GM12878 (cell line): ENCODE measurements at regions not wholly inside any gene's neighbourhood (a gene's known extent, or its start where the extent isn't known, plus 50 kb on each side); places are given as distances from the start of the nearest gene placed in this dataset.
"Not testable (repeated sequence)": the region's sequence is repeated elsewhere in the genome, so short reads cannot be mapped to it uniquely, and the experiment has no call there.

ENCODE experiments used
- ATAC-seq: fragments of 200-7000 bp; cut with Tn5 transposase; 3 replicates; pipeline ENCODE4 v1.9.1; 2020; ENCODE audit warnings: mild to moderate bottlenecking, moderate library complexity
- BruUV-seq: library from RNA; stranded (reverse); fragments of 400-500 nt; replicated peaks from 2 replicates; lab custom pipeline; 2021; lab: Mats Ljungman, UMichigan
- CTCF ChIA-PET: fragments of 300-600 bp; sonication (Branson Sonifier 250); formaldehyde crosslinking; extraction: SDS; loops from one replicate; lab custom pipeline; 2021; ENCODE audit warnings: inconsistent platforms; lab: Yijun Ruan, JAX
- POLR2A ChIA-PET: fragments of 350-600 bp; formaldehyde crosslinking; extraction: SDS; loops from one replicate; lab custom pipeline; 2021; ENCODE audit warnings: inconsistent platforms; lab: Charles Lee
- RAD21 ChIA-PET: fragments of 300-600 bp; sonication (Branson Sonifier 250); formaldehyde crosslinking; loops from one replicate; lab custom pipeline; 2023; ENCODE audit warnings: antibody characterized with exemption; ENCODE audit not compliant: unreplicated experiment; lab: Charles Lee
- SMC1A ChIA-PET: fragments of 300-600 bp; sonication (Branson Sonifier 250); formaldehyde crosslinking; loops from one replicate; lab custom pipeline; 2023; ENCODE audit not compliant: unreplicated experiment, uncharacterized antibody; lab: Charles Lee
- DNase-seq: peaks from one replicate; pipeline ENCODE4 v3.0.0-alpha.2; 2011; ENCODE audit warnings: low read depth, low spot score
- FAIRE-seq: peaks from 3 replicates; lab custom pipeline; 2011; peaks lifted over from hg19 to GRCh38; lab: Jason Lieb, UNC
- H2AFZ ChIP-seq: 2 replicates; pipeline ENCODE4 v1.6.0; 2011; ENCODE audit warnings: low read depth, low read length, control low read depth; ENCODE audit not compliant: control insufficient read depth
- H3K27ac ChIP-seq: 2 replicates; pipeline ENCODE4 v1.5.1; 2011; ENCODE audit warnings: control low read depth; ENCODE audit not compliant: control insufficient read depth, insufficient read depth
- H3K27me3 ChIP-seq, 2 experiments: replicated peaks in 1 of 2; 2 replicates each; pipeline versions ENCODE4 v1.6.0 to v1.6.1; 2011; ENCODE audit warnings: low read length in 1 of 2; ENCODE audit not compliant: control insufficient read depth in 2 of 2, insufficient read depth in 2 of 2
- H3K36me3 ChIP-seq, 2 experiments: 2 replicates each; pipeline ENCODE4 v1.5.1; 2011; ENCODE audit warnings: low read length in 1 of 2; ENCODE audit not compliant: control insufficient read depth in 2 of 2, insufficient read depth in 2 of 2
- H3K4me1 ChIP-seq: 2 replicates; pipeline ENCODE4 v1.6.1; 2011; ENCODE audit warnings: mild to moderate bottlenecking, low read length, moderate library complexity, mixed read lengths; ENCODE audit not compliant: control insufficient read depth, insufficient read depth
- H3K4me2 ChIP-seq: 2 replicates; pipeline ENCODE4 v1.6.0; 2011; ENCODE audit warnings: control low read depth; ENCODE audit not compliant: control insufficient read depth, insufficient read depth
- H3K4me3 ChIP-seq: fragments of 200-600 bp; sonication (generic); 2 replicates; pipeline ENCODE4 v1.5.1; 2016
- H3K79me2 ChIP-seq: 2 replicates; pipeline ENCODE4 v1.6.0; 2011; ENCODE audit warnings: low read length; ENCODE audit not compliant: control insufficient read depth, insufficient read depth
- H3K9ac ChIP-seq: 2 replicates; pipeline ENCODE4 v1.8.0; 2011; ENCODE audit warnings: low read length, control low read depth, mixed read lengths; ENCODE audit not compliant: control insufficient read depth, insufficient read depth
- H3K9me3 ChIP-seq: replicated peaks from 3 replicates; pipeline ENCODE4 v1.5.1; 2011; ENCODE audit warnings: mild to moderate bottlenecking, low read length; ENCODE audit not compliant: control insufficient read depth, insufficient read depth
- H4K20me1 ChIP-seq: 2 replicates; pipeline ENCODE4 v1.6.0; 2011; ENCODE audit not compliant: control insufficient read depth, insufficient read depth
- CUX1 ChIP-seq: IDR thresholded peaks from 2 replicates; pipeline ENCODE4 v1.6.1; 2012; ENCODE audit warnings: improper control_type of control experiment, low read depth, low read length; ENCODE audit not compliant: insufficient replicate concordance
- DPF2 ChIP-seq: fragments of 450-650 bp; IDR thresholded peaks from 2 replicates; pipeline ENCODE4 v1.6.1; 2017; ENCODE audit warnings: mild to moderate bottlenecking
- EED ChIP-seq: sonication (generic); IDR thresholded peaks from 2 replicates; pipeline ENCODE4 v1.6.1; 2016; ENCODE audit warnings: antibody characterized with exemption, low read depth
- ELK1 ChIP-seq: IDR thresholded peaks from 2 replicates; pipeline ENCODE4 v1.6.1; 2012; ENCODE audit warnings: low read depth, low read length, improper control_type of control experiment
- RB1 ChIP-seq: fragments of 450-650 bp; formaldehyde crosslinking; IDR thresholded peaks from 2 replicates; pipeline ENCODE4 v1.6.1; 2017; ENCODE audit warnings: mild to moderate bottlenecking, borderline replicate concordance
- RUNX3 ChIP-seq: IDR thresholded peaks from 2 replicates; pipeline ENCODE4 v1.6.1; 2012; ENCODE audit warnings: low read length, inconsistent platforms
- SUZ12 ChIP-seq: fragments of 200-600 bp; sonication (generic); IDR thresholded peaks from one replicate; pipeline ENCODE4 v1.6.1; 2018; ENCODE audit warnings: antibody characterized with exemption, mild to moderate bottlenecking; ENCODE audit not compliant: unreplicated experiment
- in situ Hi-C: fragments of 300-500 bp; cut with MboI; formaldehyde crosslinking; loops from 9 replicates; pipeline ENCODE4 v1.14.3; 2018; ENCODE audit warnings: mixed read lengths
- intact Hi-C: fragments of 100-400 bp; cut with micrococcal nuclease; formaldehyde crosslinking; loops from one replicate; pipeline ENCODE4 v1.14.2; 2022; ENCODE audit not compliant: unreplicated experiment

- intact Hi-C loops, result no loop called here
- no TSS peak for BruUV-seq
- RAD21 ChIA-PET, result no interaction called here
- no peak overlapping the region for H3K4me3 ChIP-seq
- SMC1A ChIA-PET, result no interaction called here
- POLR2A ChIA-PET, result no interaction called here
- in situ Hi-C loops, result no loop called here
- H2AFZ ChIP-seq, result no peak overlapping the region
- no peak overlapping the region for H3K9ac ChIP-seq
- H3K4me1 ChIP-seq, result no peaks in the 10 kb centered on the region
- DNase-seq (no peak), ATAC-seq (no peak), FAIRE-seq (no peak)
- H3K36me3 ChIP-seq, result no peaks in the 10 kb centered on the region
- no peaks in the 10 kb centered on the region for H3K9me3 ChIP-seq
- TF ChIP-seq CUX1, result no peak
- TF ChIP-seq ELK1, result no peak
- no peak for TF ChIP-seq DPF2
- TF ChIP-seq SUZ12, result no peak
- TF ChIP-seq RB1, result no peak
- TF ChIP-seq RUNX3, result no peak
- TF ChIP-seq EED, result no peak
- no peaks in the 10 kb centered on the region for H3K79me2 ChIP-seq
- H3K27ac ChIP-seq, result no peak overlapping the region
- CTCF ChIA-PET, result no interaction called here
- no peaks in the 10 kb centered on the region for H4K20me1 ChIP-seq
- no peak overlapping the region for H3K4me2 ChIP-seq
- no peaks in the 10 kb centered on the region for H3K27me3 ChIP-seq
Measured at GRCh38 chr2:144759746-144760145, 239.8 kb upstream of the ZEB2 start.

DNA sequence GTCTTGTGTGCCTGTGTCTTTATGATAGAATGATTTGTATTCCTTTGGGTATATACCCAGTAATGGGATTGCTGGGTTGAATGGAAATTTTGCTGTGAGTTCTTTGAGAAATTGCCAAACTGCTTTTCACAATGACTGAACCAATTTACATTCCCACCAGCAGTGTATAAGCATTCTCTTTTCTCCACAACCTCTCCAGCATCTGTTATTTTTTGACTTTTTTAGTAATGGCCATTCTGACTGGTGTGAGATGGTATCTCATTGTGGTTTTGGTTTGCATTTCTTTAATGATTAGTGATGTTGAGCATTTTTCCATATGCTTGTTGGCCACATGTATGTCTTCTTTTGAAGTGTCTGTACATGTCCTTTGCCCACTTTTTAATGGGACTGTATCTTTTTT, 238.3 kb upstream of the ZEB2 start:
- H3K4me1 ChIP-seq, H3K4me2 ChIP-seq, ATAC-seq, BruUV-seq, H3K36me3 ChIP-seq, DNase-seq, H3K9me3 ChIP-seq, H3K9ac ChIP-seq, in situ Hi-C loops, SMC1A ChIA-PET, FAIRE-seq, H3K27me3 ChIP-seq, RAD21 ChIA-PET, H3K27ac ChIP-seq, CTCF ChIA-PET, H2AFZ ChIP-seq, intact Hi-C loops, H4K20me1 ChIP-seq, POLR2A ChIA-PET, H3K79me2 ChIP-seq, H3K4me3 ChIP-seq: not testable (repeated sequence)
